MM.1S (cell line): ENCODE measurements at regions not wholly inside any gene's neighbourhood (a gene's known extent, or its start where the extent isn't known, plus 50 kb on each side); places are given as distances from the start of the nearest gene placed in this dataset.

Experiments used
- DNase-seq: peaks from one replicate; pipeline ENCODE4 v3.0.0-alpha.2; 2015
- H2AFZ ChIP-seq: fragments of 300-600 bp; sonication (generic); 2 replicates; pipeline ENCODE4 v1.6.0; 2016; ENCODE audit warnings: antibody characterized with exemption, low read length
- H3F3A ChIP-seq: fragments of 300-600 bp; sonication (generic); 2 replicates; pipeline ENCODE4 v1.6.1; 2016; ENCODE audit warnings: mild to moderate bottlenecking, antibody characterized with exemption, low read length, moderate library complexity, mixed read lengths; ENCODE audit not compliant: insufficient read depth
- H3K27ac ChIP-seq: fragments of 300-600 bp; sonication (generic); 2 replicates; pipeline ENCODE4 v1.5.1; 2016; ENCODE audit warnings: mild to moderate bottlenecking, low read length
- H3K27me3 ChIP-seq: fragments of 300-600 bp; sonication (generic); replicated peaks from 2 replicates; pipeline ENCODE4 v1.6.0; 2016; ENCODE audit warnings: low read length; ENCODE audit not compliant: insufficient read depth
- H3K36me3 ChIP-seq: fragments of 300-600 bp; sonication (generic); replicated peaks from 2 replicates; pipeline ENCODE4 v1.6.1; 2016; ENCODE audit warnings: mild to moderate bottlenecking, low read length, mixed read lengths; ENCODE audit not compliant: insufficient read depth
- H3K4me1 ChIP-seq: fragments of 300-600 bp; sonication (generic); 2 replicates; pipeline ENCODE4 v1.6.1; 2016; ENCODE audit warnings: low read length, mixed read lengths
- H3K4me2 ChIP-seq: fragments of 300-600 bp; sonication (generic); 2 replicates; pipeline ENCODE4 v1.6.0; 2016; ENCODE audit warnings: low read depth, low read length
- H3K4me3 ChIP-seq: fragments of 300-600 bp; sonication (generic); 2 replicates; pipeline ENCODE4 v1.5.1; 2016; ENCODE audit warnings: low read length, mixed read lengths
- H3K79me2 ChIP-seq: fragments of 300-600 bp; sonication (generic); 2 replicates; pipeline ENCODE4 v1.6.1; 2016; ENCODE audit warnings: mixed run types, low read length, mixed read lengths
- H3K9ac ChIP-seq: fragments of 300-600 bp; sonication (generic); 2 replicates; pipeline ENCODE4 v1.6.1; 2016; ENCODE audit warnings: low read length, mixed read lengths
- H3K9me2 ChIP-seq: fragments of 300-600 bp; sonication (generic); replicated peaks from 2 replicates; pipeline ENCODE4 v1.6.1; 2016; ENCODE audit warnings: mild to moderate bottlenecking, low read length, mixed read lengths; ENCODE audit not compliant: insufficient read depth
- H3K9me3 ChIP-seq: fragments of 300-600 bp; sonication (generic); replicated peaks from 2 replicates; pipeline ENCODE4 v1.6.1; 2016; ENCODE audit warnings: mild to moderate bottlenecking, low read length, mixed read lengths; ENCODE audit not compliant: insufficient read depth
- H4K20me1 ChIP-seq: fragments of 300-600 bp; sonication (generic); 2 replicates; pipeline ENCODE4 v1.6.1; 2016; ENCODE audit warnings: mild to moderate bottlenecking, low read length, moderate library complexity, mixed read lengths; ENCODE audit not compliant: insufficient read depth
- EZH2 ChIP-seq: fragments of 300-600 bp; sonication (generic); optimal IDR thresholded peaks from 2 replicates; pipeline ENCODE3; 2017; ENCODE audit warnings: low read depth, mild to moderate bottlenecking, antibody characterized with exemption, low read length, mixed read lengths
- EZH2phosphoT487 ChIP-seq: fragments of 300-600 bp; sonication (generic); IDR thresholded peaks from 2 replicates; pipeline ENCODE4 v1.6.1; 2018; ENCODE audit warnings: antibody characterized with exemption, low read length
- TF ChIP-seq, protein P1 (sequence below): fragments of 300-600 bp; sonication (generic); IDR thresholded peaks from 2 replicates; pipeline ENCODE4 v1.5.1; 2016; ENCODE audit warnings: antibody characterized with exemption, low read length, mixed read lengths

GRCh38 chr3:106683953-106684620 lies 693.2 kb upstream of the CCDC54 start:
- no peaks in the 10 kb centered on the region for H3F3A ChIP-seq
- H3K79me2 ChIP-seq, result no peaks in the 10 kb centered on the region
- H3K4me3 ChIP-seq, result no peak overlapping the region
- no peaks in the 10 kb centered on the region for H3K9me2 ChIP-seq
- H2AFZ ChIP-seq, result no peak overlapping the region
- H4K20me1 ChIP-seq, result no peaks in the 10 kb centered on the region
- no peaks in the 10 kb centered on the region for H3K36me3 ChIP-seq
- no peaks in the 10 kb centered on the region for H3K27me3 ChIP-seq
- DNase-seq, result no peak
- no peaks in the 10 kb centered on the region for H3K4me1 ChIP-seq
- TF ChIP-seq, protein P1, sequence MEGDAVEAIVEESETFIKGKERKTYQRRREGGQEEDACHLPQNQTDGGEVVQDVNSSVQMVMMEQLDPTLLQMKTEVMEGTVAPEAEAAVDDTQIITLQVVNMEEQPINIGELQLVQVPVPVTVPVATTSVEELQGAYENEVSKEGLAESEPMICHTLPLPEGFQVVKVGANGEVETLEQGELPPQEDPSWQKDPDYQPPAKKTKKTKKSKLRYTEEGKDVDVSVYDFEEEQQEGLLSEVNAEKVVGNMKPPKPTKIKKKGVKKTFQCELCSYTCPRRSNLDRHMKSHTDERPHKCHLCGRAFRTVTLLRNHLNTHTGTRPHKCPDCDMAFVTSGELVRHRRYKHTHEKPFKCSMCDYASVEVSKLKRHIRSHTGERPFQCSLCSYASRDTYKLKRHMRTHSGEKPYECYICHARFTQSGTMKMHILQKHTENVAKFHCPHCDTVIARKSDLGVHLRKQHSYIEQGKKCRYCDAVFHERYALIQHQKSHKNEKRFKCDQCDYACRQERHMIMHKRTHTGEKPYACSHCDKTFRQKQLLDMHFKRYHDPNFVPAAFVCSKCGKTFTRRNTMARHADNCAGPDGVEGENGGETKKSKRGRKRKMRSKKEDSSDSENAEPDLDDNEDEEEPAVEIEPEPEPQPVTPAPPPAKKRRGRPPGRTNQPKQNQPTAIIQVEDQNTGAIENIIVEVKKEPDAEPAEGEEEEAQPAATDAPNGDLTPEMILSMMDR, result no peak
- TF ChIP-seq EZH2, result no peak
- TF ChIP-seq EZH2phosphoT487, result no peak
- H3K9me3 ChIP-seq, result no peaks in the 10 kb centered on the region
- H3K9ac ChIP-seq, result no peak overlapping the region
- H3K4me2 ChIP-seq, result no peak overlapping the region
- no peak overlapping the region for H3K27ac ChIP-seq

DNA sequence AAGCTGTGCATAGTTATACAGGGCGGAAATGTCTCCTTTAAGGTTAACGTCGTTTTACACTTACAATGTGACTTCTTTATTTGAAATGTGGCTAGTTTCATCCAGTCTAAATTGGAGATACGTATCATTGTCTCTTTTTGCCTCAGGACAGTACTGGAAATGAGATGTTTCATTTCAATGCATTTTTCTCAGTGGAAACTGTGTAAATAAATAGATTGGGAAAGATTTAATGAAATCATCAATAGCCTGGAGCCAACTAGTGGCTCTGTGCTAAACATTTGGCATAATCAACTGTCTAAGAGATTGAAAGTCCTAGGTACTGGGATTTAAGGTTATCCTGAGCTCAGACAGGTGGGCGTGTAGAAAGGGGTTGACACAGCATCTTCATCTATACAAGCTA lies 691.5 kb upstream of the CCDC54 start:
- Histone ChIP-seq H3K9me2 (no peaks in the 10 kb centered on the region), H3K79me2 (no peaks in the 10 kb centered on the region), H3K27me3 (no peaks in the 10 kb centered on the region), H3F3A (no peaks in the 10 kb centered on the region), H2AFZ (no peak overlapping the region), H3K9ac (no peak overlapping the region), H4K20me1 (no peaks in the 10 kb centered on the region), H3K9me3 (no peaks in the 10 kb centered on the region), H3K4me2 (no peak overlapping the region), H3K4me3 (no peak overlapping the region), H3K36me3 (no peaks in the 10 kb centered on the region), H3K27ac (no peak overlapping the region), H3K4me1 (no peaks in the 10 kb centered on the region)
- TF ChIP-seq, protein P1, result no peak
- TF ChIP-seq EZH2, result no peak
- no peak for TF ChIP-seq EZH2phosphoT487
- no peak for DNase-seq

- no peak for DNase-seq
- H3K9me3 ChIP-seq, result no peaks in the 10 kb centered on the region
- H2AFZ ChIP-seq, result no peak overlapping the region
Observed at GRCh38 chr3:106687905-106688304, 689.3 kb upstream of the CCDC54 start.

More at GRCh38 chr3:106687905-106688304, 689.3 kb upstream of the CCDC54 start:
- TF ChIP-seq, protein P1, result no peak
- Histone ChIP-seq H4K20me1 (no peaks in the 10 kb centered on the region), H3K79me2 (no peaks in the 10 kb centered on the region), H3K27me3 (no peaks in the 10 kb centered on the region), H3K4me1 (no peaks in the 10 kb centered on the region), H3K9ac (no peak overlapping the region), H3K9me2 (no peaks in the 10 kb centered on the region), H3K27ac (no peak overlapping the region), H3K4me3 (no peak overlapping the region), H3K36me3 (no peaks in the 10 kb centered on the region), H3K4me2 (no peak overlapping the region), H3F3A (no peaks in the 10 kb centered on the region)
